ENCODE measurements at regions not wholly inside any gene's neighbourhood (a gene's known extent, or its start where the extent isn't known, plus 50 kb on each side); places are given as distances from the start of the nearest gene placed in this dataset.

GRCh38 chr1:29990304-29990703 is 733.1 kb downstream of the MATN1 start:
- no peak for TF ChIP-seq SIN3A (IDR thresholded peaks at IDR 0.05; ENCODE audit: borderline replicate concordance, insufficient read depth, low read length)
- no peak for TF ChIP-seq TAF1 (IDR thresholded peaks at IDR 0.05; ENCODE audit: borderline replicate concordance, insufficient read depth, low read length)
- TF ChIP-seq FOXP2 (optimal IDR thresholded peaks at IDR 0.05; ENCODE audit: borderline replicate concordance, extremely low read depth, extremely low read length, insufficient read depth): no peak

- TF ChIP-seq TAF1 (IDR thresholded peaks at IDR 0.05; ENCODE audit: borderline replicate concordance, insufficient read depth, low read length) (no peak), POLR2AphosphoS5 (IDR thresholded peaks at IDR 0.05; ENCODE audit: low read depth, low read length) (no peak), SIN3A (IDR thresholded peaks at IDR 0.05; ENCODE audit: borderline replicate concordance, insufficient read depth, low read length) (no peak), FOXP2 (optimal IDR thresholded peaks at IDR 0.05; ENCODE audit: borderline replicate concordance, extremely low read depth, extremely low read length, insufficient read depth) (no peak), REST (IDR thresholded peaks at IDR 0.05; ENCODE audit: insufficient read depth in 1 of 2, low read depth in 2 of 2, low read length in 2 of 2) (no peak)
These were observed 736.4 kb downstream of the MATN1 start for GRCh38 chr1:29986986-29987385.

GRCh38 chr1:29985606-29985945 is 737.8 kb downstream of the MATN1 start:
- no peak for TF ChIP-seq TAF1 (IDR thresholded peaks at IDR 0.05; ENCODE audit: borderline replicate concordance, insufficient read depth, low read length)
- no peak for TF ChIP-seq POLR2AphosphoS5 (IDR thresholded peaks at IDR 0.05; ENCODE audit: low read depth, low read length)
- TF ChIP-seq SIN3A (IDR thresholded peaks at IDR 0.05; ENCODE audit: borderline replicate concordance, insufficient read depth, low read length): no peak
- TF ChIP-seq REST (IDR thresholded peaks at IDR 0.05; ENCODE audit: insufficient read depth in 1 of 2, low read depth in 2 of 2, low read length in 2 of 2): no peak
- TF ChIP-seq FOXP2 (optimal IDR thresholded peaks at IDR 0.05; ENCODE audit: borderline replicate concordance, extremely low read depth, extremely low read length, insufficient read depth): no peak

GRCh38 chr1:29984862-29985605 is 738.4 kb downstream of the MATN1 start:
- TF ChIP-seq SIN3A (IDR thresholded peaks at IDR 0.05; ENCODE audit: borderline replicate concordance, insufficient read depth, low read length): no peak
- no peak for TF ChIP-seq TAF1 (IDR thresholded peaks at IDR 0.05; ENCODE audit: borderline replicate concordance, insufficient read depth, low read length)
- no peak for TF ChIP-seq POLR2AphosphoS5 (IDR thresholded peaks at IDR 0.05; ENCODE audit: low read depth, low read length)
- no peak for TF ChIP-seq FOXP2 (optimal IDR thresholded peaks at IDR 0.05; ENCODE audit: borderline replicate concordance, extremely low read depth, extremely low read length, insufficient read depth)
- no peak for TF ChIP-seq REST (IDR thresholded peaks at IDR 0.05; ENCODE audit: insufficient read depth in 1 of 2, low read depth in 2 of 2, low read length in 2 of 2)

- TF ChIP-seq SIN3A (IDR thresholded peaks at IDR 0.05; ENCODE audit: borderline replicate concordance, insufficient read depth, low read length) (no peak), REST (IDR thresholded peaks at IDR 0.05; ENCODE audit: insufficient read depth in 1 of 2, low read depth in 2 of 2, low read length in 2 of 2) (no peak), TAF1 (IDR thresholded peaks at IDR 0.05; ENCODE audit: borderline replicate concordance, insufficient read depth, low read length) (no peak), FOXP2 (optimal IDR thresholded peaks at IDR 0.05; ENCODE audit: borderline replicate concordance, extremely low read depth, extremely low read length, insufficient read depth) (no peak), POLR2AphosphoS5 (IDR thresholded peaks at IDR 0.05; ENCODE audit: low read depth, low read length) (no peak)
These were observed 739.1 kb downstream of the MATN1 start for GRCh38 chr1:29984166-29984861.

Data from PFSK-1 (cell line).